ENCODE measurements at regions not wholly inside any gene's neighbourhood (a gene's known extent, or its start where the extent isn't known, plus 50 kb on each side); places are given as distances from the start of the nearest gene placed in this dataset.

DNA sequence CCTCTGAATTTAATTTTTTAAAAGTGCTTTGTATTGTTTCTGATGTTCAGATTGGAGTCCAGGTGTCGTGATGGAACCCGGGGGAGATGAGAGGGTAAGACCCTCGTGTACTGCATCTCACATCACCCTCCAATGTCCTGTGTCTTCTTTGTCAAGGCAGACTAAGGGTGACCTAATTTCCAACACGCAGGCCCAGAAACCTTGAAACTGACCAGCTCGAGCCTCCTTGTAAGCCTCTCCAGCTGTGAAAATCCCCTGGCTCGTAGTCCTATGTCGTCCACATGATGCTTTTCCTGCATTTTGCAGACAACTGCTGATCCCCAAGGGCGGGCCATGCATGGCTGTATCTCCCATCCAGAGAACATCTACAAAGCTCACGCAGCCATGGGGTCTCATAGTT is 220.2 kb downstream of the ARHGAP12 start:
- TF ChIP-seq EZH2 (IDR thresholded peaks at IDR 0.05; ENCODE audit: low read depth, unreplicated experiment) = no peak
- no peak for TF ChIP-seq POLR2AphosphoS5 (IDR thresholded peaks at IDR 0.05; ENCODE audit: low read depth)
- TF ChIP-seq, protein P1, sequence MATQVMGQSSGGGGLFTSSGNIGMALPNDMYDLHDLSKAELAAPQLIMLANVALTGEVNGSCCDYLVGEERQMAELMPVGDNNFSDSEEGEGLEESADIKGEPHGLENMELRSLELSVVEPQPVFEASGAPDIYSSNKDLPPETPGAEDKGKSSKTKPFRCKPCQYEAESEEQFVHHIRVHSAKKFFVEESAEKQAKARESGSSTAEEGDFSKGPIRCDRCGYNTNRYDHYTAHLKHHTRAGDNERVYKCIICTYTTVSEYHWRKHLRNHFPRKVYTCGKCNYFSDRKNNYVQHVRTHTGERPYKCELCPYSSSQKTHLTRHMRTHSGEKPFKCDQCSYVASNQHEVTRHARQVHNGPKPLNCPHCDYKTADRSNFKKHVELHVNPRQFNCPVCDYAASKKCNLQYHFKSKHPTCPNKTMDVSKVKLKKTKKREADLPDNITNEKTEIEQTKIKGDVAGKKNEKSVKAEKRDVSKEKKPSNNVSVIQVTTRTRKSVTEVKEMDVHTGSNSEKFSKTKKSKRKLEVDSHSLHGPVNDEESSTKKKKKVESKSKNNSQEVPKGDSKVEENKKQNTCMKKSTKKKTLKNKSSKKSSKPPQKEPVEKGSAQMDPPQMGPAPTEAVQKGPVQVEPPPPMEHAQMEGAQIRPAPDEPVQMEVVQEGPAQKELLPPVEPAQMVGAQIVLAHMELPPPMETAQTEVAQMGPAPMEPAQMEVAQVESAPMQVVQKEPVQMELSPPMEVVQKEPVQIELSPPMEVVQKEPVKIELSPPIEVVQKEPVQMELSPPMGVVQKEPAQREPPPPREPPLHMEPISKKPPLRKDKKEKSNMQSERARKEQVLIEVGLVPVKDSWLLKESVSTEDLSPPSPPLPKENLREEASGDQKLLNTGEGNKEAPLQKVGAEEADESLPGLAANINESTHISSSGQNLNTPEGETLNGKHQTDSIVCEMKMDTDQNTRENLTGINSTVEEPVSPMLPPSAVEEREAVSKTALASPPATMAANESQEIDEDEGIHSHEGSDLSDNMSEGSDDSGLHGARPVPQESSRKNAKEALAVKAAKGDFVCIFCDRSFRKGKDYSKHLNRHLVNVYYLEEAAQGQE (IDR thresholded peaks at IDR 0.05; ENCODE audit: unreplicated experiment) = no peak
- no peak for TF ChIP-seq CTCF (conservative IDR thresholded peaks at IDR 0.05; ENCODE audit: low read depth in 2 of 2)

All from GM23338 (cell line).